GM23338 (cell line): ENCODE measurements at regions not wholly inside any gene's neighbourhood (a gene's known extent, or its start where the extent isn't known, plus 50 kb on each side); places are given as distances from the start of the nearest gene placed in this dataset.

Experiments used
- CTCF ChIP-seq, 2 experiments: fragments of 200-600 bp in 1 of 2; sonication (generic) in 1 of 2; conservative IDR thresholded peaks; 2 replicates each; pipeline versions ENCODE4 v1.5.1 to v1.6.1; 2016 to 2017; ENCODE audit warnings: antibody characterized with exemption in 2 of 2, low read depth in 2 of 2, mild to moderate bottlenecking in 2 of 2, moderate library complexity in 1 of 2
- EZH2phosphoT487 ChIP-seq: fragments of 200-600 bp; sonication (generic); IDR thresholded peaks from one replicate; pipeline ENCODE4 v1.8.1; 2018; ENCODE audit warnings: antibody characterized with exemption; ENCODE audit not compliant: unreplicated experiment

GRCh38 chr20:60091861-60092260 lies 133.6 kb downstream of the CDH26 start:
- TF ChIP-seq CTCF (conservative IDR thresholded peaks at IDR 0.05; ENCODE audit: low read depth in 2 of 2), result no peak
- TF ChIP-seq EZH2phosphoT487, result no peak
